ENCODE measurements at regions not wholly inside any gene's neighbourhood (a gene's known extent, or its start where the extent isn't known, plus 50 kb on each side); places are given as distances from the start of the nearest gene placed in this dataset.

GRCh38 chr2:19739256-19739655 is 162.5 kb downstream of the TTC32 start:
- FAIRE-seq (no peak), DNase-seq (ENCODE audit: insufficient read length, low spot score) (no peak)
- no peak for TF ChIP-seq CTCF (IDR thresholded peaks at IDR 0.05; ENCODE audit: insufficient read depth, missing control alignments)

- no peak for DNase-seq (ENCODE audit: insufficient read length, low spot score)
- no peak for TF ChIP-seq CTCF (IDR thresholded peaks at IDR 0.05; ENCODE audit: insufficient read depth, missing control alignments)
- no peak for FAIRE-seq
Observed at GRCh38 chr2:19738707-19739106, 163.1 kb downstream of the TTC32 start.

DNA sequence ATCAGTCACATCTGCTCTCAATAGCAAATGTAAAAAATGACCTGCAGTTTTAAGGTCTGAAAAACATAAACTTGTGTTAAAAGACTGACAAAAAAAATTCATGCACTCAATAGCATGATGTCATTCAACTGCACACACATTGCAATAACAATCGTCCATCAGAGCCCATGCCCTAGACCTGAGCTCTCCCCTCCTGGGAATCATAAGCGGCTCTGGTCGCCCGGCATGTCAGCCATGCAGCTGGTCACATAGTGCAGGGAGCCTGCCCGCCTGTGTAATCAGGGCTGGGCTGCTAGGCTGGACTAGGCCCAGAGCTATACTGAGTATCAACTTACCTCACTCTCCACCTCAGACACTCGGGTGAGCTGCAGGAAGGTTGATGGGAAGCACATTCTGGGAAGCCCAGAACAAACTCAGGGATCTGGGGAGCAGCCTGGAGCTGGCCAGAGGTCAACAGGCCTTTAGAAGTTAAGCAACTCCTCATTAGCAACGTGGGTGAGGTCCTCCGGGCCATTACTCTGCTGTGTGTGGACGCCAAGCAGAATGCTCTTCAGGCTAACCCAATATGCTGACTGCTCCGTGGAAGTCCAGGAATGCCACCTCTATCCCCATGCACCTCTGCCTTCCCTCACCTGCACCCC is 165.5 kb downstream of the TTC32 start:
- DNase-seq (ENCODE audit: insufficient read length, low spot score) (no peak), FAIRE-seq (no peak)
- TF ChIP-seq CTCF (IDR thresholded peaks at IDR 0.05; ENCODE audit: insufficient read depth, missing control alignments) = no peak

DNA sequence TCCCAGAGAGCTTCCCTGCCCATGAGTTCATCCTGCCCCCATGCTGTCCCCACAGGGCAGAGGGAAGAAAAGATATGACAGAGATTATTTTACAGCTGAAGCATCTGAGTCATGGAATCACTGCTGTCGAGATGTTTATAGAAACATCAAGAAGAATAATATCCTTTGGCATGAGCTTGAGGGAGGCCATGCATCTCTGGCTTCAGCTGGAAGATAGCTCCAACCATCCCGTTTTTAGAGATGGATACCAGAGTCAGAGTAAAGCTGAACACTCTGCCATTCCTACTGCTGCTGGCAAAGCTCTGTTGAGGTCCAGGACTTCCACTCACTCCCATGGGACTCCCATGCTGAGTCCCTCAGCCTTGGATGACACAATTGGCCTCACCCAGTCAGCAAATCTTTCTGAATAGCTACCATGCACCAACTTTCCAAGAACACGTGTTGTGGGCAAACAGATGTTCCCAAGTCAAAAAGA is 167.8 kb downstream of the TTC32 start:
- TF ChIP-seq CTCF (IDR thresholded peaks at IDR 0.05; ENCODE audit: insufficient read depth, missing control alignments) = no peak
- FAIRE-seq = no peak

GRCh38 chr2:19733390-19733789 is 168.4 kb downstream of the TTC32 start:
- no peak for FAIRE-seq
- no peak for DNase-seq (ENCODE audit: insufficient read length, low spot score)
- TF ChIP-seq CTCF (IDR thresholded peaks at IDR 0.05; ENCODE audit: insufficient read depth, missing control alignments) = no peak

More for the DNA sequence above, 167.8 kb downstream of the TTC32 start:
- no peak for DNase-seq (ENCODE audit: insufficient read length, low spot score)

GRCh38 chr2:19732255-19732654 is 169.5 kb downstream of the TTC32 start:
- DNase-seq (ENCODE audit: insufficient read length, low spot score) (no peak), FAIRE-seq (no peak)
- TF ChIP-seq CTCF (IDR thresholded peaks at IDR 0.05; ENCODE audit: insufficient read depth, missing control alignments) = no peak

DNA sequence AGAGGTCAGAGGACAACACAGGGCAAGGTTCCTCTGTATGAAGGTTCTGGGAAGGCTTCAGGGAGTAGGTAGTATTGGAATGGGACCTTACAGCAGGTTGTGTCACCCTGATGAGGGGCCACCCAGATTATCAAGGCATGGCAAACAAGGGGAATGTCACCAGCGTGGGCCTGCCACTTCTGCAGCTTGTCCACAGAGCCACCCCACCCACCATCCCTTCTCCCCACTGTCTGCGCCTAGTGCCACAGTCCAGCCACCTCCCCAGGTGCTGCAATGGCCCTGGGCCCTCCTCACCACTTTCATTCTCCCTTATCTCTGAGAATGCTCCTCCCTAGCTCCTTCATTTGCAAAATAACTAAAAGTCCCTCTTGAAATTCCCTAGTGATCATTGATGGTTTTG is 170.3 kb downstream of the TTC32 start:
- FAIRE-seq = no peak
- no peak for TF ChIP-seq CTCF (IDR thresholded peaks at IDR 0.05; ENCODE audit: insufficient read depth, missing control alignments)
- DNase-seq (ENCODE audit: insufficient read length, low spot score) = no peak
